ENCODE measurements at regions not wholly inside any gene's neighbourhood (a gene's known extent, or its start where the extent isn't known, plus 50 kb on each side); places are given as distances from the start of the nearest gene placed in this dataset.

DNA sequence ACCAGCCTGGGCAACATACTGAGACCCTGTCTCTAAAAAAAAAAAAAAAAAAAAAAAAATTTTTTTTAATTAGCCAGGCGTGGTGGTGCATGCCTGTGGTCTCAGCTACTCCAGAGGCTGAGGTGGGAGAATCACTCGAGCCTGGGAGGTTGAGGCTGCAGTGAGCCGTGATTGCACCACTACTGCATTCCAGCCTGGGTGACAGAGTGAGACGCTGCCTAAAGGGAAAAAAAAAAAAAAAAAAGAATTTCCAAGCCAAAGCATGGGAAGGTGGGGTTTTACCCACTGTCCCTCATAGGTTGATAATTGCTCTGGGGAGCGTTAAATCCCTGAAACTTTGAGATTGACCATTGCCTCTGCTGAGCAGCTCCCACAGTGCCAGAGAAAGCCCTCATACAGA is 427.5 kb downstream of the BCOR start:
- TF ChIP-seq, protein P1, sequence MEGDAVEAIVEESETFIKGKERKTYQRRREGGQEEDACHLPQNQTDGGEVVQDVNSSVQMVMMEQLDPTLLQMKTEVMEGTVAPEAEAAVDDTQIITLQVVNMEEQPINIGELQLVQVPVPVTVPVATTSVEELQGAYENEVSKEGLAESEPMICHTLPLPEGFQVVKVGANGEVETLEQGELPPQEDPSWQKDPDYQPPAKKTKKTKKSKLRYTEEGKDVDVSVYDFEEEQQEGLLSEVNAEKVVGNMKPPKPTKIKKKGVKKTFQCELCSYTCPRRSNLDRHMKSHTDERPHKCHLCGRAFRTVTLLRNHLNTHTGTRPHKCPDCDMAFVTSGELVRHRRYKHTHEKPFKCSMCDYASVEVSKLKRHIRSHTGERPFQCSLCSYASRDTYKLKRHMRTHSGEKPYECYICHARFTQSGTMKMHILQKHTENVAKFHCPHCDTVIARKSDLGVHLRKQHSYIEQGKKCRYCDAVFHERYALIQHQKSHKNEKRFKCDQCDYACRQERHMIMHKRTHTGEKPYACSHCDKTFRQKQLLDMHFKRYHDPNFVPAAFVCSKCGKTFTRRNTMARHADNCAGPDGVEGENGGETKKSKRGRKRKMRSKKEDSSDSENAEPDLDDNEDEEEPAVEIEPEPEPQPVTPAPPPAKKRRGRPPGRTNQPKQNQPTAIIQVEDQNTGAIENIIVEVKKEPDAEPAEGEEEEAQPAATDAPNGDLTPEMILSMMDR (IDR thresholded peaks at IDR 0.05; ENCODE audit: low read depth, low read length, missing input control), result no peak
- TF ChIP-seq, protein P2, sequence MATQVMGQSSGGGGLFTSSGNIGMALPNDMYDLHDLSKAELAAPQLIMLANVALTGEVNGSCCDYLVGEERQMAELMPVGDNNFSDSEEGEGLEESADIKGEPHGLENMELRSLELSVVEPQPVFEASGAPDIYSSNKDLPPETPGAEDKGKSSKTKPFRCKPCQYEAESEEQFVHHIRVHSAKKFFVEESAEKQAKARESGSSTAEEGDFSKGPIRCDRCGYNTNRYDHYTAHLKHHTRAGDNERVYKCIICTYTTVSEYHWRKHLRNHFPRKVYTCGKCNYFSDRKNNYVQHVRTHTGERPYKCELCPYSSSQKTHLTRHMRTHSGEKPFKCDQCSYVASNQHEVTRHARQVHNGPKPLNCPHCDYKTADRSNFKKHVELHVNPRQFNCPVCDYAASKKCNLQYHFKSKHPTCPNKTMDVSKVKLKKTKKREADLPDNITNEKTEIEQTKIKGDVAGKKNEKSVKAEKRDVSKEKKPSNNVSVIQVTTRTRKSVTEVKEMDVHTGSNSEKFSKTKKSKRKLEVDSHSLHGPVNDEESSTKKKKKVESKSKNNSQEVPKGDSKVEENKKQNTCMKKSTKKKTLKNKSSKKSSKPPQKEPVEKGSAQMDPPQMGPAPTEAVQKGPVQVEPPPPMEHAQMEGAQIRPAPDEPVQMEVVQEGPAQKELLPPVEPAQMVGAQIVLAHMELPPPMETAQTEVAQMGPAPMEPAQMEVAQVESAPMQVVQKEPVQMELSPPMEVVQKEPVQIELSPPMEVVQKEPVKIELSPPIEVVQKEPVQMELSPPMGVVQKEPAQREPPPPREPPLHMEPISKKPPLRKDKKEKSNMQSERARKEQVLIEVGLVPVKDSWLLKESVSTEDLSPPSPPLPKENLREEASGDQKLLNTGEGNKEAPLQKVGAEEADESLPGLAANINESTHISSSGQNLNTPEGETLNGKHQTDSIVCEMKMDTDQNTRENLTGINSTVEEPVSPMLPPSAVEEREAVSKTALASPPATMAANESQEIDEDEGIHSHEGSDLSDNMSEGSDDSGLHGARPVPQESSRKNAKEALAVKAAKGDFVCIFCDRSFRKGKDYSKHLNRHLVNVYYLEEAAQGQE (IDR thresholded peaks at IDR 0.05), result no peak
- TF ChIP-seq YY1 (IDR thresholded peaks at IDR 0.05) (no peak), FOXA1 (IDR thresholded peaks at IDR 0.05) (no peak), RXRA (IDR thresholded peaks at IDR 0.05) (no peak), NR2F2 (IDR thresholded peaks at IDR 0.05) (no peak), HNF4G (IDR thresholded peaks at IDR 0.05) (no peak)
